LNCaP clone FGC (cell line): ENCODE measurements at regions not wholly inside any gene's neighbourhood (a gene's known extent, or its start where the extent isn't known, plus 50 kb on each side); places are given as distances from the start of the nearest gene placed in this dataset.

Source experiments
- DNase-seq: peaks from one replicate; pipeline ENCODE4 v3.0.0-alpha.2; 2011; ENCODE audit warnings: low read depth
- H3K4me3 ChIP-seq: 2 replicates; pipeline ENCODE4 v1.5.1; 2011; ENCODE audit warnings: mild to moderate bottlenecking, low read depth, low read length, control low read depth
- CTCF ChIP-seq: IDR thresholded peaks from 2 replicates; pipeline ENCODE4 v1.5.1; 2012; ENCODE audit warnings: mild to moderate bottlenecking; ENCODE audit not compliant: control insufficient read depth, insufficient read depth; ENCODE audit errors: extremely low read depth

GRCh38 chr11:38460429-38460828 lies 1862.4 kb upstream of the RAG2 start:
- no peak overlapping the region for H3K4me3 ChIP-seq
- DNase-seq: no peak
- TF ChIP-seq CTCF: no peak

GRCh38 chr11:38456371-38456770 lies 1858.3 kb upstream of the RAG2 start:
- H3K4me3 ChIP-seq: no peak overlapping the region
- TF ChIP-seq CTCF: no peak

GRCh38 chr11:38448284-38448683 lies 1850.2 kb upstream of the RAG2 start:
- DNase-seq: peak; percentile 30
- no peak for TF ChIP-seq CTCF
- no peak overlapping the region for H3K4me3 ChIP-seq

More at GRCh38 chr11:38456371-38456770, 1858.3 kb upstream of the RAG2 start:
- DNase-seq: no peak

GRCh38 chr11:38446336-38446735 lies 1848.3 kb upstream of the RAG2 start:
- no peak for DNase-seq
- TF ChIP-seq CTCF: no peak
- H3K4me3 ChIP-seq: no peak overlapping the region

- no peak for TF ChIP-seq CTCF
- DNase-seq: no peak
- no peak overlapping the region for H3K4me3 ChIP-seq
These were observed 1840.1 kb upstream of the RAG2 start for GRCh38 chr11:38438091-38438490.

GRCh38 chr11:38425578-38425977 lies 1827.5 kb upstream of the RAG2 start:
- no peak for TF ChIP-seq CTCF
- no peak for DNase-seq
- H3K4me3 ChIP-seq: no peak overlapping the region

- no peak overlapping the region for H3K4me3 ChIP-seq
- DNase-seq: no peak
- no peak for TF ChIP-seq CTCF
These were observed 1825.0 kb upstream of the RAG2 start for GRCh38 chr11:38423042-38423441.
